Mesenchymal stem cell (in vitro differentiated cells and primary cell): ENCODE measurements at regions not wholly inside any gene's neighbourhood (a gene's known extent, or its start where the extent isn't known, plus 50 kb on each side); places are given as distances from the start of the nearest gene placed in this dataset.

Source experiments
- DNase-seq: peaks from one replicate; pipeline ENCODE4 v3.0.0-alpha.2; 2013
- H2AFZ ChIP-seq: one replicate; pipeline ENCODE4 v1.6.1; 2013; ENCODE audit warnings: low read depth, mild to moderate bottlenecking, control low read depth, inconsistent platforms, low read length, moderate library complexity
- H2AK5ac ChIP-seq: 2 replicates; pipeline ENCODE4 v1.6.1; 2013; ENCODE audit warnings: low read length, moderate library complexity, mild to moderate bottlenecking, inconsistent platforms; ENCODE audit not compliant: severe bottlenecking
- H2BK120ac ChIP-seq: one replicate; pipeline ENCODE4 v1.6.1; 2013; ENCODE audit warnings: low read depth, mild to moderate bottlenecking, inconsistent platforms, low read length, moderate library complexity
- H2BK12ac ChIP-seq, 2 experiments: one replicate each; pipeline ENCODE4 v1.6.1; 2013; ENCODE audit warnings: inconsistent platforms in 2 of 2, low read length in 2 of 2, mild to moderate bottlenecking in 2 of 2, moderate library complexity in 2 of 2, control low read depth in 1 of 2
- H2BK15ac ChIP-seq: one replicate; pipeline ENCODE4 v1.6.1; 2013; ENCODE audit warnings: mild to moderate bottlenecking, low read depth, inconsistent platforms; ENCODE audit not compliant: poor library complexity, severe bottlenecking
- H2BK5ac ChIP-seq: 2 replicates; pipeline ENCODE4 v1.6.1; 2013; ENCODE audit warnings: low read depth, mild to moderate bottlenecking, low read length, control low read depth, inconsistent platforms; ENCODE audit not compliant: poor library complexity, severe bottlenecking
- H3K14ac ChIP-seq, 2 experiments: one replicate each; pipeline ENCODE4 v1.6.1; 2013; ENCODE audit warnings: inconsistent platforms in 2 of 2, low read length in 2 of 2, control low read depth in 1 of 2, mild to moderate bottlenecking in 1 of 2, moderate library complexity in 1 of 2
- H3K18ac ChIP-seq, 2 experiments: one replicate each; pipeline ENCODE4 v1.6.1; 2013; ENCODE audit warnings: inconsistent platforms in 2 of 2, low read length in 2 of 2, control low read depth in 1 of 2, low read depth in 1 of 2, mild to moderate bottlenecking in 1 of 2
- H3K23ac ChIP-seq, 2 experiments: one replicate each; pipeline ENCODE4 v1.6.1; 2013; ENCODE audit warnings: inconsistent platforms in 2 of 2, low read length in 2 of 2, mild to moderate bottlenecking in 2 of 2, moderate library complexity in 2 of 2, control low read depth in 1 of 2
- H3K27ac ChIP-seq: 2 replicates; pipeline ENCODE4 v1.5.1; 2013; ENCODE audit warnings: mild to moderate bottlenecking, moderate library complexity, low read length, control low read depth, inconsistent platforms; ENCODE audit not compliant: poor library complexity, severe bottlenecking
- H3K27me3 ChIP-seq, 2 experiments: 2 replicates each; pipeline versions ENCODE4 v1.6.1 to v1.7.0; 2013; ENCODE audit warnings: low read length in 2 of 2, mild to moderate bottlenecking in 2 of 2, moderate library complexity in 2 of 2, control low read depth in 1 of 2, inconsistent platforms in 1 of 2; ENCODE audit not compliant: control insufficient read depth in 1 of 2, insufficient read depth in 1 of 2
- H3K36me3 ChIP-seq, 2 experiments: 2 replicates each; pipeline versions ENCODE4 v1.6.1 to v1.7.0; 2013; ENCODE audit warnings: low read length in 2 of 2, control low read depth in 1 of 2, inconsistent platforms in 1 of 2, low read depth in 1 of 2, mild to moderate bottlenecking in 1 of 2; ENCODE audit not compliant: insufficient read depth in 2 of 2, control insufficient read depth in 1 of 2
- H3K4ac ChIP-seq, 2 experiments: one replicate each; pipeline ENCODE4 v1.6.1; 2013; ENCODE audit warnings: inconsistent platforms in 2 of 2, low read length in 2 of 2, mild to moderate bottlenecking in 2 of 2, moderate library complexity in 2 of 2, control low read depth in 1 of 2, low read depth in 1 of 2
- H3K4me1 ChIP-seq: 2 replicates; pipeline ENCODE4 v1.6.1; 2013; ENCODE audit warnings: low read depth, low read length, control low read depth; ENCODE audit not compliant: control insufficient read depth, insufficient read depth
- H3K4me2 ChIP-seq: 2 replicates; pipeline ENCODE4 v1.6.1; 2013; ENCODE audit warnings: low read length, mild to moderate bottlenecking, inconsistent platforms; ENCODE audit not compliant: poor library complexity, severe bottlenecking
- H3K4me3 ChIP-seq, 2 experiments: 2 replicates each; pipeline versions ENCODE4 v1.5.1 to v1.7.0; 2013; ENCODE audit warnings: low read length in 2 of 2, mild to moderate bottlenecking in 2 of 2, control low read depth in 1 of 2, low read depth in 1 of 2; ENCODE audit not compliant: insufficient read depth in 1 of 2
- H3K79me1 ChIP-seq: replicated peaks from 2 replicates; pipeline ENCODE4 v1.6.1; 2013; ENCODE audit warnings: mild to moderate bottlenecking, control low read depth, low read length, inconsistent platforms; ENCODE audit not compliant: poor library complexity, severe bottlenecking
- H3K9ac ChIP-seq: 2 replicates; pipeline ENCODE4 v1.7.0; 2013; ENCODE audit warnings: mild to moderate bottlenecking, low read length, moderate library complexity
- H3K9me3 ChIP-seq: 2 replicates; pipeline ENCODE4 v1.7.0; 2013; ENCODE audit warnings: mild to moderate bottlenecking, low read length; ENCODE audit not compliant: control insufficient read depth
- H4K8ac ChIP-seq: one replicate; pipeline ENCODE4 v1.6.1; 2013; ENCODE audit warnings: inconsistent platforms, mild to moderate bottlenecking, low read length, moderate library complexity
- H4K91ac ChIP-seq: one replicate; pipeline ENCODE4 v1.6.1; 2013; ENCODE audit warnings: mild to moderate bottlenecking, low read length, inconsistent platforms
- WGBS: methylation state at CpG from one replicate; pipeline ENCODE4 v1.1.7; 2013; ENCODE audit warnings: mixed read lengths; 5-methylcytosine and 5-hydroxymethylcytosine counted together

GRCh38 chr7:10888861-10889260, 84.8 kb upstream of the PHF14 start:
- no peak overlapping the region for H2BK15ac ChIP-seq
- H2AFZ ChIP-seq = no peak overlapping the region
- no peak overlapping the region for H2BK120ac ChIP-seq
- no peaks in the 10 kb centered on the region for H3K36me3 ChIP-seq
- DNase-seq = no peak
- H3K14ac ChIP-seq = no peak overlapping the region
- H3K23ac ChIP-seq = no peak overlapping the region
- WGBS = 94% methylated on average over 7 of the region's 7 CpGs
- H3K27ac ChIP-seq = no peak overlapping the region
- no peak overlapping the region for H2BK12ac ChIP-seq
- no peak overlapping the region for H3K4me3 ChIP-seq
- no peak overlapping the region for H2BK5ac ChIP-seq
- H3K9ac ChIP-seq = no peak overlapping the region
- H3K4ac ChIP-seq = no peak overlapping the region
- H3K79me1 ChIP-seq = no peaks in the 10 kb centered on the region
- H3K9me3 ChIP-seq = no peaks in the 10 kb centered on the region
- H3K18ac ChIP-seq = no peak overlapping the region
- H3K27me3 ChIP-seq = peaks cover 0 to 5% of the 10 kb centered on the region in 2 experiments
- H3K4me1 ChIP-seq = no peaks in the 10 kb centered on the region
- H2AK5ac ChIP-seq = no peak overlapping the region
- no peak overlapping the region for H4K8ac ChIP-seq
- H4K91ac ChIP-seq = no peak overlapping the region
- no peak overlapping the region for H3K4me2 ChIP-seq

DNA sequence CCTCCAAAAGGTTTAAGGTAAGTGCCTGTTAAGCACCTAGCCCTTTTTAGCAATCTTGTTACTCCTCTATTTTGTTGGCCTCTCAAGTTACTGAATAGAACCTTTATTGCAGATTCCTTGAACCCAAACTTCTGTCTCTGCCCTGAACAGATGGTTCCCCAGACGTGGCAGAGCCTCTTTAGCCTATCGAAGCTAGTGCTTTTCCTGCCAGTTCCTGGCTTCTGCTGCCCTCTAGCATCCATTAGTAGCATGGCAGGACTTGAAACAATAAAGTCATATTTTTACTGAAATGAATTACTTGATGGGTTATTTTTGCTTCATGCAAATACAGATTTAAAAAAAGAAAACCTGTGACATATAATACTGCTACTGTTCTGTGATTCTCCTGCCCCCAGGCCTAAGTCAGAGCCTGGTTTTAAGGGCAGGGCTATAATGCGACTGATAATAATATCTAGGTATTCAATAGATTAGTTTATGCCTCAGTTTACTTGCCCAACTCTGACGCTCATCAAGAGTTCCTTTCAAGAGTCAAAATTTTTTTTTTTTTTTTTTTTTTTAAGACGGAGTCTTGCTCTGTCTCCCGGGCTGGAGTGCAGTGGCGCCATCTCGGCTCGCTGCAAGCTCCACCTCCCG, 84.3 kb upstream of the PHF14 start:
- no peak overlapping the region for H2AK5ac ChIP-seq
- no peak overlapping the region for H2BK120ac ChIP-seq
- no peaks in the 10 kb centered on the region for H3K79me1 ChIP-seq
- DNase-seq = peak; percentile 55
- no peak overlapping the region for H3K23ac ChIP-seq
- no peak overlapping the region for H4K8ac ChIP-seq
- no peak overlapping the region for H3K14ac ChIP-seq
- H3K9ac ChIP-seq = no peak overlapping the region
- H2BK15ac ChIP-seq = no peak overlapping the region
- peaks cover 0 to 5% of the 10 kb centered on the region in 2 experiments for H3K27me3 ChIP-seq
- H2BK12ac ChIP-seq = no peak overlapping the region
- H2BK5ac ChIP-seq = no peak overlapping the region
- H3K18ac ChIP-seq = no peak overlapping the region
- no peak overlapping the region for H4K91ac ChIP-seq
- WGBS = 67% methylated on average over 9 of the region's 10 CpGs
- no peaks in the 10 kb centered on the region for H3K9me3 ChIP-seq
- H3K4me1 ChIP-seq = no peaks in the 10 kb centered on the region
- no peak overlapping the region for H3K27ac ChIP-seq
- no peaks in the 10 kb centered on the region for H3K36me3 ChIP-seq
- H3K4me2 ChIP-seq = no peak overlapping the region
- no peak overlapping the region for H3K4ac ChIP-seq
- H2AFZ ChIP-seq = no peak overlapping the region
- no peak overlapping the region for H3K4me3 ChIP-seq

DNA sequence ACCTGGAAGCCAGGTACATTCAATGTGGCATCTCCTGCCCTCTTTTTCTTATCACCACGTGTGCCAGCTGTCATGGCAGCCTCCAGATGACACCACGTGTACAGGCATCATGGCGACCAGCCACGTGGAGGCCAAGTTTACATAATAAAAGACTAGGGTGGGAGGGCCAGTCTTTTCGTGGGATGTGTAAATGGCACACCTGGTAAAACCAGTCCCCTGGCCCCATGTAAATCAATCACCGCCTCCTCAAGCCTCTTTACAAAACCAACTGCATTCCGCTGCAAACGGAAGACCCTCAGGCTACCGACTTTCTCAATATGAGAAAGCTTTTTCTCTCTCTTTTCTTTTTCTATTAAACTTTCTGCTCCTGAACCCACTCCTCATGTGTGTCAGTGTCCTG, 65.1 kb upstream of the PHF14 start:
- no peak overlapping the region for H3K4ac ChIP-seq
- no peak overlapping the region for H3K4me3 ChIP-seq
- H3K23ac ChIP-seq = no peak overlapping the region
- no peaks in the 10 kb centered on the region for H3K27me3 ChIP-seq
- no peak overlapping the region for H3K14ac ChIP-seq
- H2BK12ac ChIP-seq = no peak overlapping the region
- WGBS = 47% methylated on average over 9 of the region's 9 CpGs
- DNase-seq = no peak
- no peak overlapping the region for H3K27ac ChIP-seq
- H3K4me2 ChIP-seq = no peak overlapping the region
- H3K9me3 ChIP-seq = peaks cover 14% of the 10 kb centered on the region
- no peaks in the 10 kb centered on the region for H3K4me1 ChIP-seq
- no peaks in the 10 kb centered on the region for H3K36me3 ChIP-seq
- no peak overlapping the region for H2BK15ac ChIP-seq
- H2BK120ac ChIP-seq = no peak overlapping the region
- H4K91ac ChIP-seq = no peak overlapping the region
- H3K79me1 ChIP-seq = no peaks in the 10 kb centered on the region
- no peak overlapping the region for H2BK5ac ChIP-seq
- H3K9ac ChIP-seq = no peak overlapping the region
- H2AK5ac ChIP-seq = no peak overlapping the region
- no peak overlapping the region for H4K8ac ChIP-seq
- no peak overlapping the region for H3K18ac ChIP-seq
- H2AFZ ChIP-seq = no peak overlapping the region

- H3K79me1 ChIP-seq = no peaks in the 10 kb centered on the region
- H3K4me3 ChIP-seq = no peak overlapping the region
- no peak overlapping the region for H2BK5ac ChIP-seq
- no peak overlapping the region for H4K91ac ChIP-seq
- H3K4ac ChIP-seq = no peak overlapping the region
- H3K4me1 ChIP-seq = no peaks in the 10 kb centered on the region
- H3K36me3 ChIP-seq = no peaks in the 10 kb centered on the region
- no peak overlapping the region for H3K27ac ChIP-seq
- H3K14ac ChIP-seq = no peak overlapping the region
- no peak overlapping the region for H2BK12ac ChIP-seq
- H3K4me2 ChIP-seq = no peak overlapping the region
- no peak for DNase-seq
- no peak overlapping the region for H2AFZ ChIP-seq
- no peak overlapping the region for H3K23ac ChIP-seq
- peaks cover 14% of the 10 kb centered on the region for H3K9me3 ChIP-seq
- no peak overlapping the region for H2BK15ac ChIP-seq
- no peak overlapping the region for H4K8ac ChIP-seq
- H2BK120ac ChIP-seq = no peak overlapping the region
- no peaks in the 10 kb centered on the region for H3K27me3 ChIP-seq
- no peak overlapping the region for H2AK5ac ChIP-seq
- no peak overlapping the region for H3K9ac ChIP-seq
- 85% methylated on average over 2 of the region's 2 CpGs for WGBS
- no peak overlapping the region for H3K18ac ChIP-seq
Observed at GRCh38 chr7:10910447-10910846, 63.2 kb upstream of the PHF14 start.
